ACHN (cell line): ENCODE measurements at regions not wholly inside any gene's neighbourhood (a gene's known extent, or its start where the extent isn't known, plus 50 kb on each side); places are given as distances from the start of the nearest gene placed in this dataset.

Source experiments
- DNase-seq: peaks from one replicate; pipeline ENCODE4 v3.0.0-alpha.2; 2015
- in situ Hi-C: cut with HindIII; loops from 2 replicates; pipeline ENCODE4 v1.10.0; 2017; ENCODE audit warnings: low sequenced_read_pairs, low pct_ligation_motif_present, low pct_unique_long_range_greater_than_20kb

- in situ Hi-C loops, result no loop called here
- DNase-seq, result no peak
These were observed 186.7 kb downstream of the TM2D1 start for GRCh38 chr1:61538228-61538627.

- in situ Hi-C loops, result no loop called here
These were observed 188.5 kb downstream of the TM2D1 start for GRCh38 chr1:61536174-61537108.

DNA sequence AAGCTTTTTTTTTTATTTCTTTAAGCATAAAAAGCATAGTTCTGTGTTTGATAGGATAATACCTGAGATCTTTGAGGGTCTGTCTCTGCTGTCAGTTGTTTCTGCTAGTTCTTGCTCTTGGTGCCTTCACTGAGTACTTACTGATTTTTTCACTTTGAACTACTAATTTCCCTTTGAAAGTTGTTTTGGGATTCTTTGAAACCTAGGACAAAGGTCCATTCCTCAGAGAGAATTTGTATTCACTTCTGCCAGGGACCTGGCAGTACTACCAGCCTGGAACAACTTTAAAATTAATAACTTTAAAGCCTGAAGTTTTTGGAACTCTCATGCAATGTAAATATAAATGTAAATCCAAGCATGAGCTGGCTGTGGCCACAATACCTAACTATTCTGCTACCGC lies 190.1 kb downstream of the TM2D1 start:
- in situ Hi-C loops, result no loop called here
- no peak for DNase-seq

More at GRCh38 chr1:61536174-61537108, 188.5 kb downstream of the TM2D1 start:
- DNase-seq, result no peak

GRCh38 chr1:61533546-61533945 lies 191.4 kb downstream of the TM2D1 start:
- in situ Hi-C loops, result no loop called here
- no peak for DNase-seq

GRCh38 chr1:61531716-61532115 lies 193.2 kb downstream of the TM2D1 start:
- no peak for DNase-seq
- in situ Hi-C loops, result no loop called here

DNA sequence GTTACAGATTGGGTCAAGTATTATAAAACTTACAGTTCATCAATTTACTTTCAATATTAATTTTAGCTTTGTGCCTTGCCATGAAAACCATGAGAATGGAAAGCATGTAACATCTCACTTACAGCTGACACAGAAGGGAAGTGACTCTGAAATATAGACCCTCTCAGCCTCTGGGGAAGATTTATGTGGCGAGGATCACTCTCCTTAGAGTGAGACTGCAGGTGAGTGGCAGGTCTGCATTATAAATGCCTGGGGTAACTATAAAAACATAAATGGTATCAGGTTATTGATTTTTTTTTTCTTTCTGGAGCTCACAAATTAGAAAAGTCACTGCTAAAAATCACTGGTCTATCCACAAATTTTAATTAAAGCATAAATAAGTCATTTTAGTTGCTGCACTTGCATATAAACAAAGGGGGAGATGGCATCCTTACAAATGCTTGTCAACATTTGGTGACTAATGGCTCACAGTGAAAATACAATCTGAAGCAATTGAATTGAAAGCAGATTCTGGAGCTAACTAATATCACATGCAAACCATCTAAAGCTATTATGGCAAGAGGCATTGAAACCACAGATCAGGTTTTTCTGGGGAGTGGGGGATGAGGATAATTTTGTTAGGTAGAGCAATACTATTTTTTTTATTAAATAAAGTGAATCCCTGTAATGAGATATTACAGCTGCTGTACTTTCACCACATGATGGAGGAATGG lies 200.9 kb downstream of the TM2D1 start:
- DNase-seq, result no peak
- in situ Hi-C loops, result no loop called here

DNA sequence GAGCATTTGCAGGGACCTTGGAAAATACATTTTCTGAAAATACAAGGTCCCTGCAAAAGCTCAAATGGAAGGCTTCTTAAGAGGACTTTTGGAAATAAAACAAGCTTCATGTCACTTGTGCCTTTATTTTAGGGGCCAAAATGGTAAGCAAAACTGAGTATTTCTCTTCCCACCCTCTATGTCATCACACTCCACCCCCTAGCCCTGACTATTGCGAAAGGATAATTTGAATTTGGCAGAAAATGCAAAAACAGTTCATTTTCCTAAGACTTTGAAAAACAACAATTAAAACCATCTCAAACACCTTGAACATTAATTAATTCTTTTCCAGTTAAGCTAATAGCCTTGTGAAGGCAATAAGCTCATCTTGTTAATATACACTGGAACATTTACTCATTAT lies 201.7 kb downstream of the TM2D1 start:
- in situ Hi-C loops, result no loop called here
- DNase-seq, result no peak

DNA sequence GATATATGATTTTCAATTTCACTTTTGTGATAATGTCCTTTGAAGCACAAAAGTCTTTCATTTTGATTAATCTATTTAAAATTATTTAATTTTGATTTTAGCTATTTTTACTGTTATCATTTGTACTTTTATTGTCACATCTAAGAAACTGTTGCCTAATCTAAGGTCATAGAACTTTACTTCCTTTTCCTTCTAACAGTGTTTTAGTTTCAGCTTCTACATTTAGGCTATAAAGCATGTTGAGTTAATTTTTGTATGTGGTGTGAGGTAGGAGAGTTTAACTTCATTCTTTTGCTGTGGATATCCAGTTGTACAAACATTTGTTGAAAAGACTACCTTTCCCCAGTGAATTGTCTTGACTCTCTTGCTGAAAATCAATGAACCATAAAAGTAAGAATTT lies 204.5 kb downstream of the TM2D1 start:
- in situ Hi-C loops, result no loop called here
- no peak for DNase-seq

- in situ Hi-C loops, result no loop called here
- DNase-seq, result no peak
These were observed 205.3 kb downstream of the TM2D1 start for GRCh38 chr1:61519631-61520030.

DNA sequence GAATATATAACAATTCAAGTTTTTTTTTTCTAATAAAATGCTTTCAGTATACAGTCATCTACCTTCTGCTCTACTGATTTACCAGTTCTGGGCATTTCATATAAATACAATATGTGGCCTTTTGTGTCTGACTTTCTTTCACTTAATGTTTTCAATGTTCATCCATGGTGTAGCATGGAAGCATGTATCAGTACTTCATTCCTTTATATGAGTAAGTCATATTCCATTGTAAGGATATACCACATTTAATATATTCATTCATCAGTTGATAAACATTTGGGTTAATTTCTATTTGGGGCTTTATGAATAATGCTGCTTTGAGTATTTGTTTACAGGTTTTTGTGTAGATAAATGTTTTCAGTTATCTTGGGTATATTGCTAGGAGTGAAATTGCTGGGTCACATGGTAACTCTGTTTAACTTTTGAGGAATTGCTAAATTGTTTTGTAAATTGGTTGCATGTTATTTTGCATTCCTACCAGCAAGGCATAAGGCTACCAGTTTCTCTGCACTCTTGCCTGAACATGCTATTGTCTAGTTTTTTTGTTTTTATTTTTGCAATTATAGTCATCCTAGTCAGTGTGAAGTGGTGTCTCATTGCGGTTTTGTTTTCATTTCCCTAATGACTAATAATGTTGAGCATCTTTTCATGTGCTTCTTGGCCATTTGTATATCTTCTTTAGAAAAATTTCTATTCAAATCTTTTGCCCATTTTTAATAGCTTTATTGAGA lies 206.1 kb downstream of the TM2D1 start:
- DNase-seq, result no peak
- in situ Hi-C loops, result no loop called here

- DNase-seq, result no peak
- in situ Hi-C loops, result no loop called here
These were observed 207.6 kb downstream of the TM2D1 start for GRCh38 chr1:61517345-61517744.

DNA sequence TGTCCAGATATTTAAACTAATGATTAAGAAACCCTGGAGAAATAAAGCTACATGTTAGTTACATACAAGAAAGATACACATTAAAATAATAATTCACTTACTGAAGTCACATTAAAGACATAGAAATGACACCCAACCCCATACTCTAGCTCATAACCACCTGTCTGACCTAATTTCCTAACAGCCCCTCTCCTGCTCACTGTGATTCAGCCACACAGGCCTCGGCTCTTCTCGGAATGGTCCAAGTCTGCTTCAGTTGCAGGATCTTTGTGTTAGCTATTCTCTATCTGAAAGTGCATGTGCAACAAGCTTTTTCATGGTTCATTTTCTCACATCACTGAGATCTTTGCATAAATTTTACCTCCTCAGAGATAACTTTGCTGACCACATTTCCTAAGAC lies 209.8 kb downstream of the TM2D1 start:
- DNase-seq, result no peak
- in situ Hi-C loops, result no loop called here
